Adrenal gland (tissue), 5 donors: ENCODE measurements at regions not wholly inside any gene's neighbourhood (a gene's known extent, or its start where the extent isn't known, plus 50 kb on each side); places are given as distances from the start of the nearest gene placed in this dataset.

Experiments used
- CTCF ChIP-seq, 6 experiments: fragments of 450-650 bp in 4 of 6; fragments of 200-600 bp in 2 of 6; sonication (generic) in 1 of 6; IDR thresholded peaks; 1 replicate in 5 of 6; 2 replicates in 1 of 6; pipeline versions ENCODE4 v1.5.1 to v1.8.0; 2016 to 2021; ENCODE audit warnings: antibody characterized with exemption in 6 of 6, mild to moderate bottlenecking in 2 of 6, moderate library complexity in 1 of 6
- POLR2A ChIP-seq, 2 donors: fragments of 450-650 bp; IDR thresholded peaks; one replicate each; pipeline ENCODE4 v1.6.1; 2017; ENCODE audit warnings: antibody characterized with exemption in 2 of 2, mild to moderate bottlenecking in 2 of 2, moderate library complexity in 1 of 2
- donor health status: DM: no; HTN: no; CAD: no.

GRCh38 chr20:60700728-60701127, 551.3 kb upstream of the CDH4 start:
- TF ChIP-seq CTCF (IDR thresholded peaks at IDR 0.05): no peak
- no peak for TF ChIP-seq POLR2A (IDR thresholded peaks at IDR 0.05)
